HG02798 (cell line): ENCODE measurements at regions not wholly inside any gene's neighbourhood (a gene's known extent, or its start where the extent isn't known, plus 50 kb on each side); places are given as distances from the start of the nearest gene placed in this dataset.

Experiments used
- ATAC-seq: cut with Tn5 transposase; IDR thresholded peaks from one replicate; pipeline ENCODE4 v1.9.1; 2021; ENCODE audit warnings: mild to moderate bottlenecking; ENCODE audit not compliant: unreplicated experiment, poor library complexity

DNA sequence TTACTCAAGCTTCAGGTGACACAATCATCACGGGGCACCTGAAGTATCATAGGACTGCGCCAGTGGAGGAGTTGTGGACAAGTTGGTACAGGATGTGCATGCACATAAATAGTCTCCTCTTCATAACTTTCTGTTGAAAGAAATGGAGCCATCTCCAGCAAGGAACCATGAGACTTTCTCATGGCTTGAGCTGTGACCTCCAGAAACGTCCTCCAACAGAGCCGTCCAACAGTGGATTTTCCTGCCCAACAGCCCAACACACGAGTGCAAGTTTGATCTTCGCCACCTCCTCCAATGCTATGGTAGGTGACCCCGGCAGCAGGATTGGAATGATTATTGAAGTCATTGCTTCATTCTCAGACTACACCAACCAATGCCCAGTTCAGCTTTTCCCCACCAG, 105.1 kb upstream of the ZNF507 start:
- ATAC-seq: no peak

DNA sequence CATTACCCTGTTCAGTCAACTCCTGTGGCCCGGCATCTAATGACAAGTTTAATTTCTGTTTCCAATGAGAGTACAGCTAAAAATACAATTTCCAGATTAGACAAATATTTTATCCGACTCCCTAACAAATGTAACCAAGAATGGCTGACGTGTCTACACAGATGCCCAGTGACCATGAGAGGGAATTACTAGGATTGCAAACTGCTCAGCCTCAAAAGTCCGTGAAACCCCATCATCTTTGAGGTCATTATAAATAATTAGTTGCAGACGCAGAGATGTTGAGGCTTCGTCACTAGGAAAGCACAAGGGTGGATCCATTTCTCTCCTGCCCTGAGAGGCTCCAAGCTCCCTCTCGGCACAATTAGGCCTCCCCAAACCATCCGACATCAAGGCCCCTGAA, 104.1 kb upstream of the ZNF507 start:
- ATAC-seq: no peak

- no peak for ATAC-seq
Measured at GRCh38 chr19:32241932-32242710, 103.3 kb upstream of the ZNF507 start.

GRCh38 chr19:32246006-32246405, 99.4 kb upstream of the ZNF507 start:
- no peak for ATAC-seq

GRCh38 chr19:32251634-32252332, 93.6 kb upstream of the ZNF507 start:
- no peak for ATAC-seq

GRCh38 chr19:32252333-32252669, 93.1 kb upstream of the ZNF507 start:
- no peak for ATAC-seq

GRCh38 chr19:32253683-32254508, 91.5 kb upstream of the ZNF507 start:
- no peak for ATAC-seq

DNA sequence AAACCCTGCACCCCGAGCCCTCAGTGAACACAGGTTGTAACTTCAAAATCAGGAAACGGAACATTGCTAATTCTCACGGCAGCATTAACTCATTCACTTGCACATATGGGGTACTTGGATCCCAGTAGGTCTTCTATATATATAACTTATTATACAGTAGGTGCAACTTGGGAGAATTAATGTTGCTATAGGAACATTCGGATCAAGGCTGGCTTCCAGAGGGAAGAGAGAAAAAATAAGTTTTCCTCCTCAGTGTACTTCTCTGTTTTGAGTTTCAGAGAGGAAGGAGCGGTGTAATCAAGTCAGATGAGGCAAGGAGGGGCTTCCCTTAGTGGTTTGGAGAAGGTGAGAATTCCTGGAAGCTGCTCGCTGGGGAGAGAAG, 90.9 kb upstream of the ZNF507 start:
- ATAC-seq: no peak

GRCh38 chr19:32255536-32256295, 89.7 kb upstream of the ZNF507 start:
- no peak for ATAC-seq

DNA sequence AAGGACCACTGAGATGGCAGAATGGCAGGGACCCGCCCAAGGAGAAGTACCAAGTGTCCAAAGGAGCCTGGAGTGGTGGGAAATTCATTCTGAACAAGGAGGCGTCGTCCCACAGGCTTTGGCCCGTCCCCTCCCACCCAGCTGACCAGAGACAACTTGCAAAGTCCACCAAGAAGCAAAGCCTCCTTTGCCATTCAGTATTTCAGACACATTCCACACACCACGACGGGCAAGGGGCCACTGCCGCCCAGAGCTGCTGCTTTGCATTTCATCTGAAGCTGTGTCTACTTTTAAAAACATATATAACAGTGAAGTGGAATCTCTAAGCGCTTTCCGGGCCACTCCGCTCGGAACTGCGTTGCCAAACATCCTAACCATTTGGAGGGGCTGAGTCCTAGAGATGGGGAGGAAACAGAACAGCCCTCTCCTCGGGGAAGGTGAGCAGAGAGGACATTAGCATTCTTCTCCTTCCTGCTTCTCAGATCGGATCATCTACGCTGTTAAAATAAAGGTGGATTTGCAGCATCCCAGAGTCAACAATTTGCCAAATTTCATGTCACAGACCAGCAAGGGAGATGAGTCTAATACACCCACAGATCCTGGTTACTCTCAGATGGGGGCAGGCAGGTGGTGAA, 89.0 kb upstream of the ZNF507 start:
- no peak for ATAC-seq

DNA sequence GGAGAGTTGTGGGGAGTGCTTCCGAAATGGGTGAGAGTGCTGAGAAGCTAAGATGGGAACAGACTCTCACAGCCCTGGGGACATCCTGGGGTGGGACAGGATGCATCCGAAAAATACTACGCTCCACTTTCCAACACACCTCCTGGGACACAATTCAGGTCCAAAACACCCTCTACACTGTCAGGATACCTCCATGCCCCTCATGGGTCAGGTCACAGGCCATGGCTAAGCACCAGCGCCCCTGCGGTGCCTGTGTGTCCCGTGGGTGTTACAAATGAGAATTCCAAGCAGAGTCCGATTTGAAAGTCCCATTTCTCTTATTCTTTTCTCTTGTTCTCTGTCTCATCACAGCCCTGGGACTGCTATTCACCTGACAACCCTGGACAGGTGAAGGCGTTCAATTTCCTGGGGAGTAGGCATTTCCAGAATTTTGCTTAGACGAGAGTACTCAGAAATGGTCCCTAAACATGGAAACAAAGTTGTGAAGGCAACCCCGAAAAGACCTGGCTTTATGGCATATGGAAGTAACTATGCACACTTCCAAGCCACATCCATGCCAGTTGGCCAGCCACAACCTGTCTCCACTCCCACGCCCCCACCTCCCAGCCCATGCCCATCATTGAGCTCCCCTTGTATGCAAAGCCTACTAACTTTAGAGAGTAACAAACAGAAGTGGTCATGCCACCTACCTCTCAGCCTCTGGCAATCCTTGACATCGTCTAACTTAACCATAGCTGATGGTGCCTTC, 87.9 kb upstream of the ZNF507 start:
- no peak for ATAC-seq

- ATAC-seq: no peak
Measured at GRCh38 chr19:32258167-32258566, 87.2 kb upstream of the ZNF507 start.

GRCh38 chr19:32264568-32264967, 80.8 kb upstream of the ZNF507 start:
- no peak for ATAC-seq

DNA sequence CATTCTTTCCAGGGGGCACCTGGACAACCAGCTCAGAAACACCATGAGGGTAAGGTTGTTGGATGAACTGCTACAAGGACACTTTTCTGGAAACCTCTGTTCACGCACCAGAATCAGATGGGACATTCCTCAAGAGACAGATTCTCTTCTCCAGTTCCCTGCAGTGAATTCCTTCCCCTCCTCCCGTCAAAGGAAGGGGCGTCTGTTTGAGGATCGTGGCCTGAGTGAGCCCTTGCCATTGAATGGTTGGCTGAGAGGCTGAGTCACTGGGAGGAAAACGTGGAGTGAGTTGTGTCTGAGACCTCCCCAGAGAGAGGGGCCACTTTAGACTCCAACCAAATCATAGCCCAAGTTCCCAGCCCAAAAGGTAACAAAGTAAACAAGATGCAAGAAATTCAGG, 79.4 kb upstream of the ZNF507 start:
- ATAC-seq: no peak

DNA sequence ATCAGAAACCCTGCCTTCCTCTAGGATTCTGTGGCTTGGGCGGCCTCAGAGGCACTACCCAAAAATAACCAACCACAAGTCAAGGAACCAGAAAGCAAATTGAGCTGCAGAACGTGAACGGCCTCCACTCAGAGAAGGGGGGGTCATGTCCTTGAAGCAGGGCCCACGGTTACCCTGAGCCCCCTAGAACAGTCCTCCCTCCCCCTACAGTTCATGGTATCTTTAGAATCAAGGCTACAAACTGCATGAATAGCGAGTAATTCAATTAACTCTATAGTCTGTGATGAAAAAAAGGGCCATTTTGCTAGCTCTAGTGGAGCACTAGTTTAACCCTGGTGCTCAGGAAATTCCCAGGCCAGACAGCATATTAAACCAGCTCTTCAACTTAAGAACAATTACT, 79.0 kb upstream of the ZNF507 start:
- no peak for ATAC-seq

DNA sequence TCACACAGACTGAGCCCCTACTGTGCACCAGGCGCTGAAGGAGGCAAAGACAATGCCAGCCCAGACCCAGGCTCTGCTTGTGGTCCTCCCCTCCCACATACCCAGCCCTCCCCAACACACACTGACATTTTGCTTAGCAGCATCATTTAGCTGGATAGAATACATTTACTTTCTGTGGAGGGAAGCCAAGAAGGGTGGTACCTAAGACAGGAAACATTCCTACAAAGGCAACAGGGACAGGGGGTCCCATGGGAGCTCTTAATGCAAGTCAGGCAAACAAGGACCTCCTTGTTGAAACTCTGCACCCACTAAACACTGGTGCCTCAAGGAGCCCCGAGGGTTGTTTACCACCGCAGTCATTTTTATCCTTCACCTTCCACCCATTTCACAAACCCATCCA, 77.0 kb upstream of the ZNF507 start:
- no peak for ATAC-seq

- ATAC-seq: no peak
Measured at GRCh38 chr19:32269831-32270230, 75.6 kb upstream of the ZNF507 start.

DNA sequence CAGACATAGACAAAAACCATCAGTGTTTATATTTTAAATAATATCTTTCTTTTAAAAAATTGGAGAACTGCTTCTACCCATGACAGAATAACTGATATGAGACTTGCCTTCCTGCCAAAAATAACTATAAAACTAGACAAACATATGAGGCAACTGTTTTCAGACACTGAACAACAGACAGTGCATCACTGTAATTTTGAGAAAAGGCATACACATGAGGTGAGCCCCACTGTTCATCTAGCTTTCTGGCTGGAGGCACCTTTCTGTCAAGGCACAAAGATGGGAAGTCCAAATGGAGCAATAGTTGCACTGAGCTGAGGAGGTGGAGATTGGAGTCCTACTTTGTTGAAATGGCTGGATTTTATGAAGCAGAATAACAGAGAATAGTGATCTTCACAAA, 71.9 kb upstream of the ZNF507 start:
- no peak for ATAC-seq

- ATAC-seq: no peak
Measured at GRCh38 chr19:32287086-32287485, 58.3 kb upstream of the ZNF507 start.
